HG02798 (cell line): ENCODE measurements at regions not wholly inside any gene's neighbourhood (a gene's known extent, or its start where the extent isn't known, plus 50 kb on each side); places are given as distances from the start of the nearest gene placed in this dataset.

ENCODE experiments used
- ATAC-seq: cut with Tn5 transposase; IDR thresholded peaks from one replicate; pipeline ENCODE4 v1.9.1; 2021; ENCODE audit warnings: mild to moderate bottlenecking; ENCODE audit not compliant: unreplicated experiment, poor library complexity

GRCh38 chr5:4233671-4234070, 638.0 kb downstream of the IRX1 start:
- ATAC-seq: no peak

DNA sequence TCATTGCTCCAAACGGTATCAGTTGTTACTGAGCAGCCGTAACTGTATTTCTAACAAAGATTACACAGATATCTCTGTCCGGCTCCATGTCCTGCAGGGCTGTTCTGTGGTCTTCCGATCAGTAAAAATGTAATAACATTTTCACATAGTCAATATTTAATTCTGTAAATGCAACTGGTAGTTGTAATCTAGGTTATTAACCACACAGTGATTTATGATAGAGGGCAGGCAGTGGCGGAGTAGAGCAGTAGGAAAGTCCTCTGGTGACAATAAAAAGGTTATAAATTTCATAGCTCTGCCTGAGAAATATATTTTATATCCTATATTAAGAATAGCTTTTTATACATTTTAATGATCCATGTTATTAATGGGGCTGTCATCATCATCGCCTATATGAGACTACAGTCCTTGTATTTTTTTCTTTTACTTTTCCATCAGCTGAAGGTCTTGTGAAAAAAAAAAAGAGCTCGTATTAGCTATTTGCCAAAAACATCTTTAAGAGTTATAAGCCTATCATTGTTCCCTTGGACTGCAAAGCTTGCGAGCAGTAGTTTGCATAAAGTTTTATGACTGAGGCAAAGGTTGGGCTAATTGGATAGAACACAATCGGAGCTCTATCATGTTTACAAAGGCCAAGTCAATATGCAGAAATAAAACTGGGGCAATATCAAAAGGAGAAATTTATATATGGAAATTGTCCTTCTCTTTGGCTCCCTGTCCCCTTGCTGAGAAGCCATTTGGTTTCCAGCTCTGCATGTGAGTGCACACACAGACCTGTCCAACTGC, 648.0 kb downstream of the IRX1 start:
- no peak for ATAC-seq

DNA sequence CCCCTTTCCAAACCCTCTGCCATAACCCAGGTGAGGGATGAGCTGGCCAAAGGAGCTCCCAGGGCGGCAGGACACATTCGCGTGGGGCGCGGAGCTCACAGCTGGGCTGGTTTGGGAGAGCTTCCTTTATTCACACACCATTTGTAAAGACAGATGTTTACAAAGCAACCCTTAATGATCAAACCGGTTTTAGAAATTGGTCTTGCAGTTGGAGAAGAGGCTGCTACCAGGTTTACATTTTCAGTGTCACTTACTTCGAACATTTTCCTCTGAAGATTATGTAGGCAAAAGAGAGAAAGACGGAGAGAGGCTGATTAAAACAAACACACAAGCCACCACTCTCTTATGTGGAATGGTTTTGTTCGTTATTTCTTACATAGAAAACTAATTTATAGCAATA, 648.7 kb downstream of the IRX1 start:
- no peak for ATAC-seq

DNA sequence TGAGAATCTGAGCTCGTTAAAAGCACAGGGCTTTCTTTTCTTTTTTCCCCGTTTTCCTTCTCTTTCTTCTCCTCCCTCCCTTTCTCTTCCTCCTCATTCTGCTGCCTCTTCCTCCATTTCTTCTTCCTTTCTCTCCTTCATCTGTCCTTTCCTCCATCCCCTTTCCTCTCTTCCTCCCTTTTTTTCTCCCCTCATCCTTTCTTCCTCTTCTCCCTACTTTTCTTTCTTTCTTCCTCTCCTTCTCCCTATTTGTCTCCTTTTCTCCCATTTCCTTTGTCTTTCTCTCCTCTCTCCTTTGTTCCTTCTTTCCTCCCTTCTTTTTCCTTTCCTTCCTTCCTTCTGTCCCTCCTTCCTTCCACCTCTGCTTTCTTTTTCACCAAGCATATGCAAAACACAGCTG, 649.4 kb downstream of the IRX1 start:
- no peak for ATAC-seq

GRCh38 chr5:4245511-4245910, 649.9 kb downstream of the IRX1 start:
- no peak for ATAC-seq

- ATAC-seq: no peak
Observed at GRCh38 chr5:4246447-4246846, 650.8 kb downstream of the IRX1 start.

DNA sequence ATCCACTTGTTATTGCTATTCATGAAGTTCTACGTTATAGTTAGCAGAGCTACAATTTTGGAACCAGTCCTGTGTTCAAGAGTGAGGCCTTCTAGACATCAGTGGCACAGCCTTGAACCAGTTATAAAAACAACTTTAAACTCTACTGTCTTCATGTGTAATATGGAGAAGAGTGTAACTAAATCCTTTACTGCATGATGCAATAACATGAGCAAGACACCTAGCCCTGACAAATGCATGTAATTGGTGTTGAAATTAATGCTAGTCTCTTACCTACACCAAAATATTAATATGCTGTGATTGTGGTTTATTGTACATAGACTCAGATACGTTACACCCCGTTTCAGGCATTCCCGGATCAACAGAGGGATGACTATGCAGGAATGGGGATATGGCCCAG, 654.6 kb downstream of the IRX1 start:
- no peak for ATAC-seq

DNA sequence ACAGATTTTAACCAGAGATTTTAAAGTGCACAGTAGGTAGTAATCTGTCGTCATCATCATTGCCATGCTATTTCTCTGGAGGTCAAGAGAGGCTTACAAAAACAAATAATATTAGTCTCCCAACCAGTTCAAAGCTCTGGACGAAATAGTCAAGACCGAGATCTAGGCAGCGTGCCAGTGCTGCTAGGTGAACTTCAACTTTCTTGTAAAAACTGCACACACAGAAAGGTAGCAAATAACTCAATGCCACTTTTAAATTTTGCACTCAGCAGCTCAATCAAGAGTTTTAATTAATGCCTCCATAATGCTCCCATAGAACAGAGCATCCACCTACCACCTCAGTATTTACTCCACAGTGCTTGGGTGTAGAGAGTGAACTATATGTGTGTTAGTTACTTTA, 656.8 kb downstream of the IRX1 start:
- ATAC-seq: no peak

GRCh38 chr5:4254736-4255135, 659.1 kb downstream of the IRX1 start:
- no peak for ATAC-seq

- ATAC-seq: no peak
Observed at GRCh38 chr5:4255441-4255840, 659.8 kb downstream of the IRX1 start.

- no peak for ATAC-seq
Observed at GRCh38 chr5:4258170-4258569, 662.5 kb downstream of the IRX1 start.

DNA sequence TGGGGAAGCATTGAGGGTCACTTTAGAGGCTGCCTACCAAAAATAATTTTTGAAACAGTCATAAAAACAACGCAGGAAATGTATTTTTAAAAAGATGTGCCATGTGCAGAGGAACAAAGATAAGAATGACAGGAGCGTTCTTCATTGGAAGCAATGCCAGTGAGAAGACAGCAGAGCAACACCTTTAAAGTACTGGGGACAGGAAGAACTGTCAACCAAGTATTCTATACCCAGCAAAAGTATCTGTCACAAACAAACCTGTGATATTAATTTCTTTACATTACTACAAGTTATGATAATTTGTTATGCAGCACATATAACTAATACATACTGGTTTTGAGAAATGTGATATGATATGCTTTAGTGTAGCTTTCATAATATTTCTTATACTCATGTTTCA, 675.6 kb downstream of the IRX1 start:
- ATAC-seq: no peak

DNA sequence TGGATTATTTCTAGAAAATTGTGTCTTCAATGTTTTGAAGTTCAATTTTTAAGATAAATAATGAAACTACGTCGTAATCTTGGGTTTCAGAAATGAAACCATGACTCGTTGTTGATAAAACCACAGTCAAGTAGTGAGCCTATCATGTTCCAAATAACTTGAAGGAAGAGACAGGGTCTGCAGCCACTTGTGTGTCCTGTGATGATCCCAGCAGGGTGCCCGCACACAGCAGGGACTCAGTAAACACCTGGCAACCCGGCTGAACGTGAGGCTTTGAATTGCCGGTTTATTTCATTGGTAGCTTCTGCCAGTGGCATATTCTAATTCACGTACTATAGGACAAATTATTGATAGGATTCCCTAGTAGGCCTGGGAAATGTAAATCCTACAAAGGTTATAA, 679.6 kb downstream of the IRX1 start:
- no peak for ATAC-seq

DNA sequence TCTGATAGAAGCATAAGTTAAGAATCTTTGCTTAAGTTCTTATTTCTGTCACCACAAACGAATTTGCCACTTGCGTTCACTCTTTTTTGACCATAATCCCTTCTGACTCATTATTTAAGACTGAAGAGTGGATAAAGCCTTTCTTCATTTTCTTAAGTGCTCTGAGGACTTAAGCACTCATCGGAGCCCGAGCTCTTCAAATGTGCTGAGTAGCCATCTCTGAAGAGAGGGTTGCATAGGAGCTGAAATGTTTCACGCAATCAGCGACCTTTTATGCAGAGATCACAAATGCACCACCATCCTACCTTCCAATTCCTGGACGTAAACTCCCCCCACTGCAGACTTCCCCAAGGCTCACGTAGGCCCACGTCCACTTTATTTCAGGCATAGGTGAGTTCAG, 699.2 kb downstream of the IRX1 start:
- no peak for ATAC-seq

DNA sequence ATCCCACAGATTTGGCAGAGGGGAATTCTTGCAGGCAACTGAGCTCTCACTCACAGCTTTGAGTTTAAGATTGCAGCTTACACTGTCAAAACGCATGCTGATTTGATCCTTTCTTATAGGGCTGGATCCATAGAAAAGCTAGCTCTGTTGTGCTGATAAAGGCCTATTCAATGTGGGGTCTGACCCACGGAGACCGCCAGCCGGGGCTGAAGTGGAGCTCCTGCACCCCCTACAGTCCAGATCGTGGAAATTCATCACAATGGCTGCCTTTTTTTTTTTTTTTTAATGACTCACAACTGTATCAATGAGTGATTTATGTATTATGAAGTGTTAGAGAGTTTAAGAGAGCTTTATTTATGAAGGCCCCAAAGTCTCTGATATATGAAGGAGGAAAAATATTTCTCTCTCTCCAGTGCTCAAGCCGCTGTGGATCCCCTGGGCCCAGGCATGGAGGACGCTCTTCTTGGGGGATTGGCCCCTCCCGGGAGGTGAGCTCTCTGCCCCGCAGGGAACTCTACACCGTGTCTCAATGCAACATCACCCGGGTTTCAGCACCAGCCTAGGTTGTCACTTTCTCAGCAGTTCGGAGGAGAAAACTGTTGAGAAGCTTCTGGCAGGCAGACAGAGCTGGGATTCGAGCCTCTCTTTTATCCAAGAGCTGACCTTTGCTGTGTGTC, 700.2 kb downstream of the IRX1 start:
- no peak for ATAC-seq

DNA sequence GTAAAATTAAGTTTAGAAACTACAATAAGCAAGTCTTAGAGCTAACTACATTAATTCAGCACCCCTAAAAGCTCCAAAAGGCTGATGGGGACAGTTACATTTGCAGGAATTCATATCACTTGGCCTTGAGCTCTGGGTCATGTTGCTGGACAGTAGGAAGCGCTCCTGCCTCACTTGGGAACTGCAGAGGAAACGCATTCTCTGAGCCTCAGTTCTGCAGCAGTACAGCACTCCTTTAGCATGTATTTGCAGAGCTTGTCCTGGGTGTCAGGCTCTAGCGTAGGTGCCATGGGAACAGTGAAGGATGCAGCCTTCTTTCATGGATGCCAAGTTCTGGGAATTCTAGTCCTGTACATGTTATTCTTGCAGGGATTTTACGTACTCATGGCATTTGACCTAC, 710.4 kb downstream of the IRX1 start:
- no peak for ATAC-seq

- no peak for ATAC-seq
Observed at GRCh38 chr5:4309026-4309425, 713.4 kb downstream of the IRX1 start.

DNA sequence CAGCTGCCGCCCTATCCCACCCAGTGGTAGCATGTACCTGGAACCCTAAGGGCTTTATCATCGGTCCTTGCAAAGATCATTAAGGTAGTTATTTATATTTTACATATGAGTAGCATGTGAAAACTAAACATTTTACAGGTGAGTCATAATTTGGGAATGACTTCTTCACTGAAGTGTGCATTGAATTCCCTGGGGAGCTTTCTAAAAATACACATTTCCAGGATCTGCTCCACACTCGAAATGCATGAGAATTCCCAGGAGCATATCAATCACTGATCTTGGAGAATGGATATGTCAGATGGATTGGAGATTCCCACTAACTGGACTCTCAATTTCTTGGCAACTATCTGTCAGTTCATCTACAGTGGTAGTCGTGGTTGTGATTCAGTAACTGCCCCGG, 717.5 kb downstream of the IRX1 start:
- no peak for ATAC-seq

GRCh38 chr5:4319478-4320128, 724.0 kb downstream of the IRX1 start:
- ATAC-seq: no peak

DNA sequence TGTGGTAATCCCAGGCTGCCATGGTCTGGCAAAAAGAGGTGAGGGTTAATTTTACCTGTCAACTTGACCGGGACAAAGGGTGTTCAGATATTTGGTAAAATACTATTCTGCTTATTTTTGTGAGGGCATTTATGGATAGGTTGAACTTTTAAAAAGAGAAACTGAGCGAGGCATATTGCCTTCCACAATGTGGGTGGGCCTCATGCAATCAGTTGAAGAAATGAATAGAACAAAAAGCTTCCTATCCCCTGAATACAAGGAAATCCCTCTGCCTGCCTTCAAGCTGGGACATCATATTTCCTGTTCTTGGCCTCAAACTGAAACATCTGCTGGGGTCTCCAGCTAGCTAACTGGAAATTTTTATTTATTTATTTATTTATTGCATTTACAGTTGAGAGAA, 734.7 kb downstream of the IRX1 start:
- ATAC-seq: no peak

GRCh38 chr5:4335078-4335477, 739.4 kb downstream of the IRX1 start:
- no peak for ATAC-seq

DNA sequence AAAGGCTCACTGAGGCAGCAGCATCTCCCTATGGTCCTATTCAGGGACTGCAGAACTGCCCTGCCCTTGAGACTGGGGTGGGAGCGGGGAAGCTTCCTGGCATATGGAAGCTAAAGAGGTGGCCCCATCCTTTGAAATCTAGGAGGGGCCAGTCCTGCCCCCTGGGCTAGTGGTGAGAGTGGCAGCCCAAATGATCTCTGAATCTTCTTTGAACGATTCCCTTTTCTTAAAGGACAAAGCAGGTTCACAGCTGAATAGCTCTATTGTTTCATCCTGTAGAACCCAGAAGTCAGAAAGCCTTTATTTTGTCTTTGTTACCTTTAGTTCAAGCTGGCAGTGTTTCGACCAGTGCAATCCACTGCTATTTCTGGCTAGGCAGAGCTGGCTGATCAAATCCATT, 741.9 kb downstream of the IRX1 start:
- no peak for ATAC-seq
